ENCODE measurements at regions not wholly inside any gene's neighbourhood (a gene's known extent, or its start where the extent isn't known, plus 50 kb on each side); places are given as distances from the start of the nearest gene placed in this dataset.

- Histone ChIP-seq H3K27me3 (no peaks in the 10 kb centered on the region), H3K79me2 (no peaks in the 10 kb centered on the region), H3K9me3 (ENCODE audit: low read depth) (no peaks in the 10 kb centered on the region), H3K36me3 (replicated peaks; ENCODE audit: insufficient read depth, low read depth) (no peaks in the 10 kb centered on the region), H3K9me2 (replicated peaks; ENCODE audit: insufficient read depth) (no peaks in the 10 kb centered on the region), H3K27ac (no peak overlapping the region), H4K20me1 (ENCODE audit: insufficient read depth, poor library complexity, severe bottlenecking) (no peaks in the 10 kb centered on the region), H2AFZ (no peak overlapping the region), H3K4me3 (no peak overlapping the region), H3K4me2 (peak overlapping the region; percentile 23), H3K4me1 (ENCODE audit: insufficient read depth) (peaks cover 5% of the 10 kb centered on the region)
- 49% methylated on average over 7 of the region's 7 CpGs for WGBS (ENCODE audit: low lambda C conversion rate, missing lambda C conversion rate)
- TF ChIP-seq CTCF (IDR thresholded peaks at IDR 0.05; ENCODE audit: poor library complexity) (no peak), EZH2phosphoT487 (IDR thresholded peaks at IDR 0.05; ENCODE audit: low read depth, severe bottlenecking, unreplicated experiment) (no peak), EZH2 (IDR thresholded peaks at IDR 0.05; ENCODE audit: borderline replicate concordance) (no peak)
- no peak for DNase-seq (ENCODE audit: low spot score)
These were observed 302.9 kb downstream of the CMPK2 start for GRCh38 chr2:6562771-6563170.

GRCh38 chr2:6564326-6564725 is 301.4 kb downstream of the CMPK2 start:
- WGBS (ENCODE audit: low lambda C conversion rate, missing lambda C conversion rate) = 100% methylated on average over 1 of the region's 1 CpG
- no peaks in the 10 kb centered on the region for H3K9me2 ChIP-seq (replicated peaks; ENCODE audit: insufficient read depth)
- no peak overlapping the region for H2AFZ ChIP-seq
- TF ChIP-seq EZH2 (IDR thresholded peaks at IDR 0.05; ENCODE audit: borderline replicate concordance) (no peak), EZH2phosphoT487 (IDR thresholded peaks at IDR 0.05; ENCODE audit: low read depth, severe bottlenecking, unreplicated experiment) (no peak), CTCF (IDR thresholded peaks at IDR 0.05; ENCODE audit: poor library complexity) (no peak)
- H3K9me3 ChIP-seq (ENCODE audit: low read depth) = no peaks in the 10 kb centered on the region
- no peaks in the 10 kb centered on the region for H4K20me1 ChIP-seq (ENCODE audit: insufficient read depth, poor library complexity, severe bottlenecking)
- H3K27ac ChIP-seq = no peak overlapping the region
- no peak for DNase-seq (ENCODE audit: low spot score)
- H3K4me2 ChIP-seq = no peak overlapping the region
- H3K79me2 ChIP-seq = no peaks in the 10 kb centered on the region
- H3K36me3 ChIP-seq (replicated peaks; ENCODE audit: insufficient read depth, low read depth) = no peaks in the 10 kb centered on the region
- H3K4me3 ChIP-seq = no peak overlapping the region
- H3K27me3 ChIP-seq = no peaks in the 10 kb centered on the region
- H3K4me1 ChIP-seq (ENCODE audit: insufficient read depth) = no peaks in the 10 kb centered on the region

GRCh38 chr2:6574121-6574520 is 291.6 kb downstream of the CMPK2 start:
- no peaks in the 10 kb centered on the region for H3K9me2 ChIP-seq (replicated peaks; ENCODE audit: insufficient read depth)
- H4K20me1 ChIP-seq (ENCODE audit: insufficient read depth, poor library complexity, severe bottlenecking) = no peaks in the 10 kb centered on the region
- no peak overlapping the region for H2AFZ ChIP-seq
- no peaks in the 10 kb centered on the region for H3K36me3 ChIP-seq (replicated peaks; ENCODE audit: insufficient read depth, low read depth)
- 85% methylated on average over 2 of the region's 2 CpGs for WGBS (ENCODE audit: low lambda C conversion rate, missing lambda C conversion rate)
- no peaks in the 10 kb centered on the region for H3K79me2 ChIP-seq
- H3K27me3 ChIP-seq = no peaks in the 10 kb centered on the region
- H3K4me3 ChIP-seq = no peak overlapping the region
- H3K4me2 ChIP-seq = no peak overlapping the region
- H3K27ac ChIP-seq = no peak overlapping the region
- H3K9me3 ChIP-seq (ENCODE audit: low read depth) = no peaks in the 10 kb centered on the region
- DNase-seq (ENCODE audit: low spot score) = no peak
- no peaks in the 10 kb centered on the region for H3K4me1 ChIP-seq (ENCODE audit: insufficient read depth)
- TF ChIP-seq EZH2 (IDR thresholded peaks at IDR 0.05; ENCODE audit: borderline replicate concordance) (no peak), CTCF (IDR thresholded peaks at IDR 0.05; ENCODE audit: poor library complexity) (no peak), EZH2phosphoT487 (IDR thresholded peaks at IDR 0.05; ENCODE audit: low read depth, severe bottlenecking, unreplicated experiment) (no peak)

GRCh38 chr2:6576302-6576701 is 289.4 kb downstream of the CMPK2 start:
- no peak overlapping the region for H3K4me3 ChIP-seq
- no peak for DNase-seq (ENCODE audit: low spot score)
- no peak overlapping the region for H2AFZ ChIP-seq
- no peak overlapping the region for H3K4me2 ChIP-seq
- H3K27me3 ChIP-seq = no peaks in the 10 kb centered on the region
- WGBS (ENCODE audit: low lambda C conversion rate, missing lambda C conversion rate) = 81% methylated on average over 2 of the region's 2 CpGs
- no peaks in the 10 kb centered on the region for H3K4me1 ChIP-seq (ENCODE audit: insufficient read depth)
- no peaks in the 10 kb centered on the region for H3K9me2 ChIP-seq (replicated peaks; ENCODE audit: insufficient read depth)
- H4K20me1 ChIP-seq (ENCODE audit: insufficient read depth, poor library complexity, severe bottlenecking) = no peaks in the 10 kb centered on the region
- no peaks in the 10 kb centered on the region for H3K9me3 ChIP-seq (ENCODE audit: low read depth)
- H3K27ac ChIP-seq = no peak overlapping the region
- TF ChIP-seq CTCF (IDR thresholded peaks at IDR 0.05; ENCODE audit: poor library complexity) = no peak
- TF ChIP-seq EZH2phosphoT487 (IDR thresholded peaks at IDR 0.05; ENCODE audit: low read depth, severe bottlenecking, unreplicated experiment) = no peak
- no peak for TF ChIP-seq EZH2 (IDR thresholded peaks at IDR 0.05; ENCODE audit: borderline replicate concordance)
- H3K79me2 ChIP-seq = no peaks in the 10 kb centered on the region
- H3K36me3 ChIP-seq (replicated peaks; ENCODE audit: insufficient read depth, low read depth) = no peaks in the 10 kb centered on the region

Data from hepatocyte (in vitro differentiated cells).